ENCODE measurements at regions not wholly inside any gene's neighbourhood (a gene's known extent, or its start where the extent isn't known, plus 50 kb on each side); places are given as distances from the start of the nearest gene placed in this dataset.

DNA sequence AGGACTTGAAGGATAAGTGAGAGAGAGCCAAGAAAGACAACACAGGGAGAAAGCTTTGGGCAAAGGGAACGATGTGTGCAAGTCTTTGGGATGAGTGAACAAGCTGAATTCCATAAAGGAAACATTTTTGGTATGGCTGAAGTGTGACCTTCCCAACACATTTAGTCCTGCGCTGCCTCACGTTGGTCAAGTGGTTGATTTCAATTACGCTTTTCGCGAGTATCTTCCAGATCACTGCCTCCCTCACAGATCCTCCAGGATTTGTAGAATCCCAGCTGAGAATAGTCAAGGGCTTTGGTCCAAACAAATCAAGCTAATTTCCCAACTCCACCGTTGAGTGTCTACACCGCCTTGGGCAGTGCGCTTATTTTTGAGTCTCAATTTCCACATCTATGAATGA lies 338.4 kb upstream of the ADAMTS9 start:
- Mint-ChIP-seq H3K9me3 (peaks cover 10% of the 10 kb centered on the region), H3K36me3 (peaks cover 4% of the 10 kb centered on the region), H3K27ac (no peak overlapping the region), H3K27me3 (peaks cover 4% of the 10 kb centered on the region), H3K4me3 (no peak overlapping the region), H3K4me1 (ENCODE audit: unreplicated experiment) (peaks cover 40% of the 10 kb centered on the region)
- TF ChIP-seq, protein P1, sequence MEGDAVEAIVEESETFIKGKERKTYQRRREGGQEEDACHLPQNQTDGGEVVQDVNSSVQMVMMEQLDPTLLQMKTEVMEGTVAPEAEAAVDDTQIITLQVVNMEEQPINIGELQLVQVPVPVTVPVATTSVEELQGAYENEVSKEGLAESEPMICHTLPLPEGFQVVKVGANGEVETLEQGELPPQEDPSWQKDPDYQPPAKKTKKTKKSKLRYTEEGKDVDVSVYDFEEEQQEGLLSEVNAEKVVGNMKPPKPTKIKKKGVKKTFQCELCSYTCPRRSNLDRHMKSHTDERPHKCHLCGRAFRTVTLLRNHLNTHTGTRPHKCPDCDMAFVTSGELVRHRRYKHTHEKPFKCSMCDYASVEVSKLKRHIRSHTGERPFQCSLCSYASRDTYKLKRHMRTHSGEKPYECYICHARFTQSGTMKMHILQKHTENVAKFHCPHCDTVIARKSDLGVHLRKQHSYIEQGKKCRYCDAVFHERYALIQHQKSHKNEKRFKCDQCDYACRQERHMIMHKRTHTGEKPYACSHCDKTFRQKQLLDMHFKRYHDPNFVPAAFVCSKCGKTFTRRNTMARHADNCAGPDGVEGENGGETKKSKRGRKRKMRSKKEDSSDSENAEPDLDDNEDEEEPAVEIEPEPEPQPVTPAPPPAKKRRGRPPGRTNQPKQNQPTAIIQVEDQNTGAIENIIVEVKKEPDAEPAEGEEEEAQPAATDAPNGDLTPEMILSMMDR (conservative IDR thresholded peaks at IDR 0.05), result peak; percentile 15
- DNase-seq (ENCODE audit: extremely low spot score, unreplicated experiment), result no peak

DNA sequence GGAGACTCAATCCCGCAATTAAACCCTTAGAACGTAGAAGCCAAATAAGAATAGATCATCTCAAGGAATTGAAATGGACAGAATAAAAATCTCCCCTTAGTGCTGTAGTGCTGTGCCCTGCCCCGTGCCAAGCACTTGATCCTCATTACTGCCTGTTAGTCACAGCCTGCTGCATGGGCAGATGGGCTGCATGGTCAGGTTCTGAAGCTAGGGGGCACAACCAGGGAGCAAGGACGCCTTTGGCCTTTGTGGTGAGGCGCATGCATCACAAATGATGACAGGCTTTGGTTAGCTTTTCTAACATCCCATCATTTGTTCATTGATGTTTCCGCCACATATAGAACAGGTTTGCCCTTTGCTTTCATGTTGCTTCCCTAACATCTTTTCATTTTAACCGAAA lies 336.3 kb upstream of the ADAMTS9 start:
- no peaks in the 10 kb centered on the region for H3K36me3 Mint-ChIP-seq
- H3K27me3 Mint-ChIP-seq, result no peaks in the 10 kb centered on the region
- no peaks in the 10 kb centered on the region for H3K9me3 Mint-ChIP-seq
- TF ChIP-seq, protein P1 (conservative IDR thresholded peaks at IDR 0.05), result no peak
- H3K4me1 Mint-ChIP-seq (ENCODE audit: unreplicated experiment), result peaks cover 45% of the 10 kb centered on the region
- H3K27ac Mint-ChIP-seq, result peak overlapping the region; percentile 30
- H3K4me3 Mint-ChIP-seq, result no peak overlapping the region
- DNase-seq (ENCODE audit: extremely low spot score, unreplicated experiment), result no peak

DNA sequence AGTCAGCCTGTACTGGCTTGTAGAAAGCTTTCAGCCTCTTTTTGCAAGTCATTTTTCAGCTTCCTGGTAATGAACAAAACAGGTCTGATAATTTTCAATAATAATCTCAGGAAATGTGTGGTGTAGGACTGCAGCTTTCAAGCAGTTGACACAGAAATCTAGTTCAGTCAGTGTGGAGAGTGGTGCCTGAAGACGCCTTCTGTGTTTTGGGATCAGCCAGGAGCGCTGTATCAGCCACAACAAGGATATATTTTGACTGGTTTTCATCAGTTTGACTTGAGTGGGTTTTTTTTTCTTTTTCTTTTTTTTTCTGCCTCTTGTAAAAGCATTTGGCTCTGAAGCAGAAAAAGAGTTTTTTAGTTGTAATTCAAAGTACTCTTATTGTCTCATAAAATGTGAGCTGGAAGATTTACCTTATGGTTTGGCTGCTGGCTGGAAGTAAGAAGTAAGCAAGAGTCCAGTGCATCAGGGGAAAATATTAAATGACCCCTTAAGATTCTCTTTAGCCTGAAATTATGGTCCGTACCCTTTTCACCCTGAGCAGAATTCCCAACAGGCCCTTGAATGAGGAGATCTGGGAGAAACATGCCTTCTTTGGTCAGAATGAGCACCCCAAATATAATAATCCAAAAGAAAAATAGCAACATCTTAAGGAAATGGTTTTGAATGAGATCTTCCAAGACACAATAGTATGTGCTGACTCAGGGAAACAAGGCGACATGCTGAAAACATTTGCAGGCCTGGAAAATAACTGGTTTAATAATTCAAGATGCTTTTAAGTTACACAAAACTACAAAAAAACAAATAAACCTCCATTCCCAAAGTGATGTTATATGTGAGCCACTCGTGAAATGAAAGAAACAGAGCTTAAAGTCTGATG lies 332.7 kb upstream of the ADAMTS9 start:
- Mint-ChIP-seq H3K36me3 (no peaks in the 10 kb centered on the region), H3K4me3 (peak overlapping the region; percentile 53), H3K9me3 (no peaks in the 10 kb centered on the region), H3K4me1 (ENCODE audit: unreplicated experiment) (peaks cover 54% of the 10 kb centered on the region), H3K27me3 (no peaks in the 10 kb centered on the region), H3K27ac (peak overlapping the region; percentile 66)
- no peak for DNase-seq (ENCODE audit: extremely low spot score, unreplicated experiment)
- TF ChIP-seq, protein P1 (conservative IDR thresholded peaks at IDR 0.05), result no peak

DNA sequence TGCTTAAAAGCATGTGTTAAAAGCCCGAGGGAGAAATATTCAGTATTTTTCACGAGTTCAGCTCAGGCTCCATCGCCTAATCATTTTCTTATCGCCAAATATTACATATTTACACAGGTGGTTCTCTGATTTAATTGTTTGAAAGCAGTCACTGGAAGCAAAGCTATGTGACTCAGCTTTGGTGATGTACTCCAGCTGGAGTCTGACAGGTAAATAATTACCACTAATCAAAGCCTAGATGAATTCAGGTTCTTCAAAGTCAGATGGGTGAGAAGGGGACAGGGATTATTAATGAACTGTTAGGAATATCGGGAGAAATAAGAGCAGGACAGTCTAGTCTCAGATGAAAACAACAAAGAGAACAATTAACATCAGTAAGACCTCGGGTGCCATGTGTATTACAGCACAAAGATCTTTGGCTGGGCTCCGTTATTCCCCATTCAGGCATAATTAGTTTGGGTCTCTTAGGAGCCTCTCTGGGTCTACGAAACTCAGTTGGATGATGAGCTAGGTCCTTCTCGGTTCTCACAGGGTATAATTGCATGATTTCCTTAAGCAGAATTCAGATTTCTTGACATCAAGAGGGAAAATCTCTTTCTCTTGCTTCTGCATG lies 331.7 kb upstream of the ADAMTS9 start:
- DNase-seq (ENCODE audit: extremely low spot score, unreplicated experiment), result no peak
- no peaks in the 10 kb centered on the region for H3K9me3 Mint-ChIP-seq
- no peaks in the 10 kb centered on the region for H3K36me3 Mint-ChIP-seq
- H3K4me3 Mint-ChIP-seq, result peak overlapping the region; percentile 30
- H3K4me1 Mint-ChIP-seq (ENCODE audit: unreplicated experiment), result peaks cover 52% of the 10 kb centered on the region
- peak overlapping the region; percentile 67 for H3K27ac Mint-ChIP-seq
- H3K27me3 Mint-ChIP-seq, result no peaks in the 10 kb centered on the region
- TF ChIP-seq, protein P1 (conservative IDR thresholded peaks at IDR 0.05), result no peak

DNA sequence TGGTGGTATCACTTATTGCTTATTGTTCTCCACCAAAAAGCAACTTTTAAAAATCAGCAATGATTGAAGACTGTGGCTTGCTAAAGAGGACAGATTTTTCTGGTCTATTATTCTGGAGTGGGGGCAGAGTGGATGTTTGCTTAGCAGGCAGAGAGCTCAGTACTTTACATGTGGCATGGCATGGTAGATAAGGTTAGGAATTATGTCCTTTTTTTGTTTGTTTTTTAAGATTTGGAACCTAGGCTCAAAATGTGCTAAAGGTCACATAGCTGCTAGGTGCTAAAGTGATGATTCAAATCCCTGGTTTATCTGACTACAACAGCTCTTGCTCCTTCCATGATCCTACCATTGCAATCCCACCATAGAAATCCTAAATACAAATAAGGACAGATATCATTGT lies 331.0 kb upstream of the ADAMTS9 start:
- no peaks in the 10 kb centered on the region for H3K36me3 Mint-ChIP-seq
- H3K9me3 Mint-ChIP-seq, result no peaks in the 10 kb centered on the region
- H3K27me3 Mint-ChIP-seq, result no peaks in the 10 kb centered on the region
- TF ChIP-seq, protein P1 (conservative IDR thresholded peaks at IDR 0.05), result no peak
- peaks cover 47% of the 10 kb centered on the region for H3K4me1 Mint-ChIP-seq (ENCODE audit: unreplicated experiment)
- DNase-seq (ENCODE audit: extremely low spot score, unreplicated experiment), result no peak
- H3K27ac Mint-ChIP-seq, result peak overlapping the region; percentile 67
- H3K4me3 Mint-ChIP-seq, result no peak overlapping the region
